Mucosa of gallbladder (tissue), 1 donor: ENCODE measurements at regions not wholly inside any gene's neighbourhood (a gene's known extent, or its start where the extent isn't known, plus 50 kb on each side); places are given as distances from the start of the nearest gene placed in this dataset.
"Not testable (repeated sequence)": the region's sequence is repeated elsewhere in the genome, so short reads cannot be mapped to it uniquely, and the experiment has no call there.

Source experiments
- DNase-seq: peaks from one replicate; pipeline ENCODE4 v3.0.0-alpha.2; 2020; ENCODE audit warnings: low spot score
- donor health status: DM: no; HTN: no; CAD: no.

- DNase-seq = no peak
Observed at GRCh38 chr7:65453341-65454030, 79.8 kb downstream of the ZNF92 start.

GRCh38 chr7:65454469-65454868 is 80.8 kb downstream of the ZNF92 start:
- DNase-seq = no peak

- DNase-seq = not testable (repeated sequence)
Observed at GRCh38 chr7:65455050-65455449, 81.4 kb downstream of the ZNF92 start.

- no peak for DNase-seq
Observed at GRCh38 chr7:65457705-65458104, 84.0 kb downstream of the ZNF92 start.

- DNase-seq = no peak
Observed at GRCh38 chr7:65459438-65459837, 85.8 kb downstream of the ZNF92 start.

- DNase-seq = no peak
Observed at GRCh38 chr7:65462148-65462716, 88.6 kb downstream of the ZNF92 start.

- DNase-seq = no peak
Observed at GRCh38 chr7:65463184-65463583, 89.5 kb downstream of the ZNF92 start.

- DNase-seq = not testable (repeated sequence)
Observed at GRCh38 chr7:65469919-65470558, 96.4 kb downstream of the ZNF92 start.

- DNase-seq = no peak
Observed at GRCh38 chr7:65471587-65471986, 97.9 kb downstream of the ZNF92 start.

- DNase-seq = no peak
Observed at GRCh38 chr7:65475040-65475726, 101.5 kb downstream of the ZNF92 start.

- no peak for DNase-seq
Observed at GRCh38 chr7:65475734-65476319, 102.2 kb downstream of the ZNF92 start.

- no peak for DNase-seq
Observed at GRCh38 chr7:65477326-65477725, 103.7 kb downstream of the ZNF92 start.

- no peak for DNase-seq
Observed at GRCh38 chr7:65489260-65489767, 115.7 kb downstream of the ZNF92 start.

- not testable (repeated sequence) for DNase-seq
Observed at GRCh38 chr7:65496697-65497096, 123.0 kb downstream of the ZNF92 start.

GRCh38 chr7:65503434-65504152 is 129.9 kb downstream of the ZNF92 start:
- no peak for DNase-seq

GRCh38 chr7:65504504-65505319 is 131.1 kb downstream of the ZNF92 start:
- DNase-seq = not testable (repeated sequence)

GRCh38 chr7:65505320-65505633 is 131.6 kb downstream of the ZNF92 start:
- not testable (repeated sequence) for DNase-seq

- DNase-seq = not testable (repeated sequence)
Observed at GRCh38 chr7:65508581-65509367, 135.1 kb downstream of the ZNF92 start.

GRCh38 chr7:65509368-65510186 is 135.9 kb downstream of the ZNF92 start:
- DNase-seq = no peak
